Bronchial epithelial cell (primary cell): ENCODE measurements at regions not wholly inside any gene's neighbourhood (a gene's known extent, or its start where the extent isn't known, plus 50 kb on each side); places are given as distances from the start of the nearest gene placed in this dataset.

Experiments
- DNase-seq: peaks from one replicate; pipeline ENCODE4 v3.0.0-alpha.2; 2010; ENCODE audit warnings: low read depth
- FAIRE-seq: peaks from 2 replicates; lab custom pipeline; 2011; peaks lifted over from hg19 to GRCh38; lab: Jason Lieb, UNC
- H3K27me3 ChIP-seq: 2 replicates; pipeline ENCODE4 v1.5.1; 2011; ENCODE audit warnings: low read length; ENCODE audit not compliant: control insufficient read depth, insufficient read depth
- H3K36me3 ChIP-seq: 2 replicates; pipeline ENCODE4 v1.5.1; 2011; ENCODE audit warnings: low read length; ENCODE audit not compliant: control insufficient read depth, insufficient read depth
- H3K4me3 ChIP-seq: 2 replicates; pipeline ENCODE4 v1.5.1; 2011; ENCODE audit warnings: mild to moderate bottlenecking, low read depth, low read length, control low read depth
- CTCF ChIP-seq: IDR thresholded peaks from 2 replicates; pipeline ENCODE4 v1.5.1; 2011; ENCODE audit warnings: mild to moderate bottlenecking, moderate library complexity, low read length, control low read depth, inconsistent platforms; ENCODE audit not compliant: insufficient read depth, severe bottlenecking

- Histone ChIP-seq H3K27me3 (no peaks in the 10 kb centered on the region), H3K4me3 (no peak overlapping the region), H3K36me3 (no peaks in the 10 kb centered on the region)
- TF ChIP-seq CTCF: no peak
- no peak for FAIRE-seq
- DNase-seq: no peak
Observed at GRCh38 chr16:86383488-86384262, 126.7 kb upstream of the FOXF1 start.

- no peaks in the 10 kb centered on the region for H3K36me3 ChIP-seq
- FAIRE-seq (no peak), DNase-seq (no peak)
- H3K4me3 ChIP-seq: no peak overlapping the region
- no peak for TF ChIP-seq CTCF
- no peaks in the 10 kb centered on the region for H3K27me3 ChIP-seq
Observed at GRCh38 chr16:86384263-86384649, 126.1 kb upstream of the FOXF1 start.

- FAIRE-seq (no peak), DNase-seq (no peak)
- H3K27me3 ChIP-seq: no peaks in the 10 kb centered on the region
- H3K36me3 ChIP-seq: no peaks in the 10 kb centered on the region
- H3K4me3 ChIP-seq: no peak overlapping the region
- no peak for TF ChIP-seq CTCF
Observed at GRCh38 chr16:86384980-86385379, 125.3 kb upstream of the FOXF1 start.

GRCh38 chr16:86387468-86388440 lies 122.6 kb upstream of the FOXF1 start:
- DNase-seq: peak; percentile 8
- no peak for TF ChIP-seq CTCF
- no peak for FAIRE-seq
- Histone ChIP-seq H3K27me3 (no peaks in the 10 kb centered on the region), H3K4me3 (no peak overlapping the region), H3K36me3 (no peaks in the 10 kb centered on the region)

GRCh38 chr16:86388976-86389375 lies 121.4 kb upstream of the FOXF1 start:
- TF ChIP-seq CTCF: no peak
- no peak for DNase-seq
- FAIRE-seq: no peak
- Histone ChIP-seq H3K36me3 (no peaks in the 10 kb centered on the region), H3K27me3 (no peaks in the 10 kb centered on the region), H3K4me3 (no peak overlapping the region)
